ENCODE measurements at regions not wholly inside any gene's neighbourhood (a gene's known extent, or its start where the extent isn't known, plus 50 kb on each side); places are given as distances from the start of the nearest gene placed in this dataset.

DNA sequence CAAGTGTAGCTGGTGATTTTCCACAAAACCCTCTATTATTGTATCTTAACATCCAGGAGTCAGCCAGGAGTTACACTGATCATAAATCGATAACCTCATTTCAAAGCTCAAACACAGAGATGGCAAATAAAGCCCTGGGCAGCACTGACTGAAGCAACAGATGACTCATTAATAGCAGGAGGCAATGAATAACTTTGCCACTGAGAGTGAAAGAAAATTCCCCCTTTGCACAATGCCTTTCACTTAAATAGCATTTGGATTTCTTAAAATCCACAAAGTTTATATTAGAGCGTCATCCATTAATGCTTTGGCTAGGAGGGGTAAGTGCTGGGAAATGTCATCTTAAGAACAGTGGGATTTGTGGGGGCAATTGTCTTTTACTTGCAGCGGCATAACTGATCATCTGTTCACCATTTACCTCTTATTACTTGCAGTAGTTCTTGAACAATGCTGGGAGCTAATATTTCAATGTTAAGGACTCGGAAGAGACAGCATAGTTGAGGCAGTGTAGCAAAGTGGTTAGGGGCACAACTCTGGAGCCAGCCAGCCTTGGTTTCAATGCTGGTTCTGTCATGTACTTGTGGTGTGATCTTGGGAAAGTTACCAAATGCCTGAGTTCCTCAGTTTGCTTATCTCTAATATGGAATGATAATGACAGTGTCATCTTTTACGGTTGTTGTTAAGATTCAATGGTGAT lies 630.4 kb upstream of the TBL1XR1 start:
- TF ChIP-seq, protein P1, sequence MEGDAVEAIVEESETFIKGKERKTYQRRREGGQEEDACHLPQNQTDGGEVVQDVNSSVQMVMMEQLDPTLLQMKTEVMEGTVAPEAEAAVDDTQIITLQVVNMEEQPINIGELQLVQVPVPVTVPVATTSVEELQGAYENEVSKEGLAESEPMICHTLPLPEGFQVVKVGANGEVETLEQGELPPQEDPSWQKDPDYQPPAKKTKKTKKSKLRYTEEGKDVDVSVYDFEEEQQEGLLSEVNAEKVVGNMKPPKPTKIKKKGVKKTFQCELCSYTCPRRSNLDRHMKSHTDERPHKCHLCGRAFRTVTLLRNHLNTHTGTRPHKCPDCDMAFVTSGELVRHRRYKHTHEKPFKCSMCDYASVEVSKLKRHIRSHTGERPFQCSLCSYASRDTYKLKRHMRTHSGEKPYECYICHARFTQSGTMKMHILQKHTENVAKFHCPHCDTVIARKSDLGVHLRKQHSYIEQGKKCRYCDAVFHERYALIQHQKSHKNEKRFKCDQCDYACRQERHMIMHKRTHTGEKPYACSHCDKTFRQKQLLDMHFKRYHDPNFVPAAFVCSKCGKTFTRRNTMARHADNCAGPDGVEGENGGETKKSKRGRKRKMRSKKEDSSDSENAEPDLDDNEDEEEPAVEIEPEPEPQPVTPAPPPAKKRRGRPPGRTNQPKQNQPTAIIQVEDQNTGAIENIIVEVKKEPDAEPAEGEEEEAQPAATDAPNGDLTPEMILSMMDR (IDR thresholded peaks at IDR 0.05), result no peak
- TF ChIP-seq POLR2A (IDR thresholded peaks at IDR 0.05), result no peak
- WGBS, 4 donors, result 68 to 76% (median 72%) methylated on average over 5 of the region's 5 CpGs
- peak in 4 of 7 donors; percentile 26 to 45 (median 36) for DNase-seq
- H3K27ac ChIP-seq, result peak overlapping the region in 3 of 5 donors; percentile 23 to 66 (median 33)
- no peaks in the 10 kb centered on the region for H3K27me3 ChIP-seq
- intact Hi-C loops (cut with DNase I), result no loop called here
- H3K9me3 ChIP-seq (replicated peaks in 1 of 3), result no peaks in the 10 kb centered on the region
- H3K4me1 ChIP-seq (replicated peaks in 1 of 2), result peaks cover 14 to 53% of the 10 kb centered on the region in 2 donors
- H3K4me3 ChIP-seq, result no peak overlapping the region
- H3K36me3 ChIP-seq (replicated peaks in 1 of 2), result no peaks in the 10 kb centered on the region

DNA sequence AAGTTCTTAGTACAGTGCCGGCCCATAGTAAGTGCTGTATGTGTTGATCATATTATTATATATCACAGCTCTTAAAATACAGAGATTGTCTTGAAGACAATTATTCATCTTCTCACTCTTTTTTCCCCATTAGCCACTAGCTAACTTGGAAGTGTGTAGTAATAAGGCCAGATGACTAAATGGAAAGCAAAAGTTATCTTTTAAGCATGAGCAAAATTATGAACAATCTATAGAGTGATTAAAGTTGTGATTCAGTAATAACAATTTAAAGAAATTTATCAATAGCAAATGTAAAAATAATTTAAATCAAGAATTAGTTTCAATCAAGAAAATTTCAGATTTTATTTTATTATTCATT lies 630.9 kb upstream of the TBL1XR1 start:
- TF ChIP-seq POLR2A (IDR thresholded peaks at IDR 0.05), result no peak
- TF ChIP-seq, protein P1 (IDR thresholded peaks at IDR 0.05), result no peak
- peaks cover 14 to 53% of the 10 kb centered on the region in 2 donors for H3K4me1 ChIP-seq (replicated peaks in 1 of 2)

DNA sequence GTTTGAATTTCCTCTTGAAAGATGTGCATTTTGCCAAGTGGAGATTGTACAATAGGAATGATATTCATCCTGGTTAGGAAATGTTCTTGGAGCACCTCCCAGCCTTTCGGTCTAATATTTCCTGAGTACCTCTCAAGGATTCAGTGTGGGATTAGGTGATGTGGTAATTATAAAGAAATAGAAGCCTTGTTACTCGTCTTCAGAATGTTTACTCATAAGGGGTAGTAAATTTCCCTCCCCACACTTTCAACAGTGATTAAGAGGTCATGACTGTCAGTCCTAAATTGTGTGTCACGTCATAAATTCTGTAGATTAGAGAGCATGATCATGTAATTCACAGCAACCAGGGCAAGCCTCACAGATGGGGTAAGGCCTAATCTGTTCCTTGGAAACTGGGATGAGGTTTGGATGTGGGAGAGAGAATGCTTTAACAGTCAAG lies 633.1 kb upstream of the TBL1XR1 start:
- intact Hi-C loops (cut with DNase I), result no loop called here
- H3K4me1 ChIP-seq (replicated peaks in 1 of 2), result peaks cover 0 to 37% of the 10 kb centered on the region in 2 donors
- peak in 4 of 7 donors; percentile 37 to 62 (median 39) for DNase-seq
- WGBS, 4 donors, result 23 to 41% (median 35%) methylated on average over 3 of the region's 3 CpGs
- H3K4me3 ChIP-seq, result no peak overlapping the region
- H3K27me3 ChIP-seq, result no peaks in the 10 kb centered on the region
- TF ChIP-seq, protein P1 (IDR thresholded peaks at IDR 0.05), result no peak
- no peak for TF ChIP-seq POLR2A (IDR thresholded peaks at IDR 0.05)
- H3K36me3 ChIP-seq (replicated peaks in 1 of 2), result no peaks in the 10 kb centered on the region
- no peaks in the 10 kb centered on the region for H3K9me3 ChIP-seq (replicated peaks in 1 of 3)
- H3K27ac ChIP-seq, result peak overlapping the region in 1 of 5 donors; percentile 30

More for the DNA sequence above, 630.9 kb upstream of the TBL1XR1 start:
- intact Hi-C loops (cut with DNase I), result no loop called here
- Histone ChIP-seq H3K27ac (peak overlapping the region in 2 of 5 donors; percentile 18 to 33), H3K4me3 (no peak overlapping the region), H3K27me3 (no peaks in the 10 kb centered on the region), H3K9me3 (replicated peaks in 1 of 3) (no peaks in the 10 kb centered on the region), H3K36me3 (replicated peaks in 1 of 2) (no peaks in the 10 kb centered on the region)
- WGBS, 4 donors, result 71 to 92% (median 82%) methylated on average over 1 of the region's 1 CpG
- no peak for DNase-seq

DNA sequence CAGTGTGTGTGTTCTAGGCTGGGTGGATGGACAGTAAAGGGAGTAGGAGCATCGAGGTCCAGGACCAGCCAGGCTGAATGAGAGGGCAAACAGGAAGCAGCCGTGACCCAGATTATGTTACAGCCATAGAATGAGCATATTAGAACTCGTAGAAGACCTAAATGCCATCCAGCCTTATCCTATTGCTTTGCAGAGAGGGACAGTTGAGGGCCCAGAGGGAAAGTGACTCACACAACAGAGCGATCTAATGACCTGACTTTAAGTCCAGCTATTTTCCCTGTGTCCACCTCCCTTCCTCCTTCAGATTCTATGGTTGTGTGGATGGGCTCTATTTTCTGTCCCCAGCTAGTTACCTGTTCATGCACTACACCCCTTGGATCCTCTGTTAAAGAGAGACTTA lies 634.1 kb upstream of the TBL1XR1 start:
- Histone ChIP-seq H3K27me3 (no peaks in the 10 kb centered on the region), H3K4me3 (no peak overlapping the region), H3K4me1 (replicated peaks in 1 of 2) (peaks cover 3 to 42% of the 10 kb centered on the region in 2 donors), H3K9me3 (replicated peaks in 1 of 3) (no peaks in the 10 kb centered on the region), H3K27ac (no peak overlapping the region), H3K36me3 (replicated peaks in 1 of 2) (no peaks in the 10 kb centered on the region)
- intact Hi-C loops (cut with DNase I), result no loop called here
- WGBS, 4 donors, result 93 to 97% (median 96%) methylated on average over 4 of the region's 4 CpGs
- no peak for TF ChIP-seq POLR2A (IDR thresholded peaks at IDR 0.05)
- TF ChIP-seq, protein P1 (IDR thresholded peaks at IDR 0.05), result no peak
- no peak for DNase-seq

Measured in adrenal gland (tissue), 9 donors.